ENCODE measurements at regions not wholly inside any gene's neighbourhood (a gene's known extent, or its start where the extent isn't known, plus 50 kb on each side); places are given as distances from the start of the nearest gene placed in this dataset.

DNA sequence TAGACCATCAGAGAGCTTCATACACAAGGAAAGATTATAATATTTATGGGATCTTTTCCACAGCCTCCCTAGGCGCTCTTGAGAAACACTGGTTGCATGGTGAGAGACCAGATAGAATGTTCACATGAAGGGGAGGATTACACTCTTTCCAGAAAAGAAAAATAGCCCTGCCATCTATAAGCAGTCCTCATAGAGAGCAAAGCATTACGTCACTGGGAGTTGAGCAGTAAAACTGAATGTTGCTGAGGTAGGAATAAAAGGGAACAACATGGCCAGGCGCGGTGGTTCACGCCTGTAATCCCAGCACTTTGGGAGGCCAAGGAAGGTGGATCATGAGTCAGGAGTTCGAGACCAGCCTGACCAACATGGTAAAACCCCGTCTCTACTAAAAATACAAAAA, 1934.3 kb downstream of the SUCLG1 start:
- DNase-seq (ENCODE audit: low read depth in 2 of 2), result no peak
- H3K4me3 ChIP-seq (replicated peaks in 1 of 2; ENCODE audit: low read depth in 2 of 2, low read length in 2 of 2), result no peak overlapping the region
- TF ChIP-seq, protein P1, sequence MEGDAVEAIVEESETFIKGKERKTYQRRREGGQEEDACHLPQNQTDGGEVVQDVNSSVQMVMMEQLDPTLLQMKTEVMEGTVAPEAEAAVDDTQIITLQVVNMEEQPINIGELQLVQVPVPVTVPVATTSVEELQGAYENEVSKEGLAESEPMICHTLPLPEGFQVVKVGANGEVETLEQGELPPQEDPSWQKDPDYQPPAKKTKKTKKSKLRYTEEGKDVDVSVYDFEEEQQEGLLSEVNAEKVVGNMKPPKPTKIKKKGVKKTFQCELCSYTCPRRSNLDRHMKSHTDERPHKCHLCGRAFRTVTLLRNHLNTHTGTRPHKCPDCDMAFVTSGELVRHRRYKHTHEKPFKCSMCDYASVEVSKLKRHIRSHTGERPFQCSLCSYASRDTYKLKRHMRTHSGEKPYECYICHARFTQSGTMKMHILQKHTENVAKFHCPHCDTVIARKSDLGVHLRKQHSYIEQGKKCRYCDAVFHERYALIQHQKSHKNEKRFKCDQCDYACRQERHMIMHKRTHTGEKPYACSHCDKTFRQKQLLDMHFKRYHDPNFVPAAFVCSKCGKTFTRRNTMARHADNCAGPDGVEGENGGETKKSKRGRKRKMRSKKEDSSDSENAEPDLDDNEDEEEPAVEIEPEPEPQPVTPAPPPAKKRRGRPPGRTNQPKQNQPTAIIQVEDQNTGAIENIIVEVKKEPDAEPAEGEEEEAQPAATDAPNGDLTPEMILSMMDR (IDR thresholded peaks at IDR 0.05; ENCODE audit: low read depth, low read length), result no peak

DNA sequence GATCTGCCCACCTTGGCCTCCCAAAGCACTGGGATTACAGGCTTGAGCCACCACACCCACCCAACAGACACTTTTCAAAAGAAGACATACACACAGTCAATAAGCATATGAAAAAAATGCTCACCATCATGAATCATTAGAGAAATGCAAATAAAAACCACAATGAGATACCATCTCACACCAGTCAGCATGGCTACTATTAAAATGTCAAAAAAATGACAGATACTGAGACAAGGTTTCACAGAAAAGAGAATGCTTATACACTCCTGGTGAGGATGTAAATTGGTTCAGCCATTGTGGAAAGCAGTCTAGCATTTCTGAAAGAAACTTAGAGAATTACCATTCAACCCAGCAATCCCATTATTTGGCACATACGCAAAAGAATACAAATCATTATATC, 1947.2 kb downstream of the SUCLG1 start:
- TF ChIP-seq, protein P1 (IDR thresholded peaks at IDR 0.05; ENCODE audit: low read depth, low read length), result no peak

DNA sequence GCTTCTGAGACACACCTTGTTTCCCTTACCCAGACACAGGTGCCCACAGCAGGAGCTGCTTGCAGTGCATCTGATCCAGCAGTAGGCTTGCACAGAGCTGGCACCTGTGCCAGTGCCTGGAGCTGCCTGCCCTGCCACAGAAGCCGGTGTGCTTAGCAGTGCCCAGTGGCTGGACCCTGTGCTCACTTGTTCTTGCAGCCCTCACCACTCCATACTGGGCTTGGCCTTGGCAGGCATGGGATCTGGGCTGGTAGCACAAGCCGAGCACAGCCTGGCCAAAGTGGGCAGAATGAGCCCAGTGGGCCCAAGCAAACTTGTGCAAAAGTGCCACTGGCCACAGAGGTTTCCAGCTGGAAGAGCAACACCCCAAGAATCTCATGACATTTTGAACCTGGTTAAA, 1950.4 kb downstream of the SUCLG1 start:
- TF ChIP-seq, protein P1 (IDR thresholded peaks at IDR 0.05; ENCODE audit: low read depth, low read length), result no peak
- no peak overlapping the region for H3K4me3 ChIP-seq (replicated peaks in 1 of 2; ENCODE audit: low read depth in 2 of 2, low read length in 2 of 2)
- DNase-seq (ENCODE audit: low read depth in 2 of 2), result no peak

More for the DNA sequence above, 1947.2 kb downstream of the SUCLG1 start:
- H3K4me3 ChIP-seq (replicated peaks in 1 of 2; ENCODE audit: low read depth in 2 of 2, low read length in 2 of 2), result no peak overlapping the region
- DNase-seq (ENCODE audit: low read depth in 2 of 2), result no peak

DNA sequence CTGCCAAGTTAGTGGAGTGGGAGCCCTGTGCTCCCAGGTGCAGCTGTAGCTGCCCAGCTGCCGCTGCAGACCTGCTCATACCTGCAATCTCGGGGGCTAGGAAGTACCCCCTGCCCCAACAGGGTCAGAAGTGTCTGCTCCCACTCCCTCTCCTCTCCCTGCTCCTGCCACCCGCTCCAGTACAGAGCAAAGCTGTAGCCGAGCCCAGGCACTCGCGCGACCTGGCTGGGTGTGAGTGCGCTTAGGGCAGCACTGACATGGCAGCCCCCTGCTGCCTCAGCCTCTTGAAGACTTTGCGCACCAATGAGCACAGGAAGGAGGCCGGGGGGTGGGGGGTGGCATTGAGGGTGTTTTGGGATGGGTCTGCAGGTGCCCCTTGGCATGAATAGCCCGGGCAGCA, 1951.4 kb downstream of the SUCLG1 start:
- no peak overlapping the region for H3K4me3 ChIP-seq (replicated peaks in 1 of 2; ENCODE audit: low read depth in 2 of 2, low read length in 2 of 2)
- TF ChIP-seq, protein P1 (IDR thresholded peaks at IDR 0.05; ENCODE audit: low read depth, low read length), result no peak
- DNase-seq (ENCODE audit: low read depth in 2 of 2), result no peak

DNA sequence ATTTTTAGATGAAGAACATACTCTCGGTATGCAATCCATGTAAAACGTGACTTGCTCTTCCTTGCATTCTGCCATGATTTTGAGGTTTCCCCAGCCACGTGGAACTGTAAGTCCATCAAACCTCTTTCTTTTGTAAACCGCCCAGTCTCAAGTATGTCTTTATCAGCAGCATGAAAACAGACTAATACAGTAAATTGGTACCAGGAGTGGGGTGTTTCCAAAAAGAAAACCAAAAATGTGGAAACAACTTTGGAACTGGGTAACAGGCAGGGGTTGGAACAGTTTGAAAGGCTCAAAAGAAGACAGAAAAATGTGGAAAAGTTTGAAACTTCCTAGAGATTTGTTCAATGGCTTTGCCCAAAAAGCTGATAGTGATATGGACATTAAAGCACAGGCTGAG, 1957.9 kb downstream of the SUCLG1 start:
- TF ChIP-seq, protein P1 (IDR thresholded peaks at IDR 0.05; ENCODE audit: low read depth, low read length), result no peak
- no peak for DNase-seq (ENCODE audit: low read depth in 2 of 2)
- H3K4me3 ChIP-seq (replicated peaks in 1 of 2; ENCODE audit: low read depth in 2 of 2, low read length in 2 of 2), result no peak overlapping the region

DNA sequence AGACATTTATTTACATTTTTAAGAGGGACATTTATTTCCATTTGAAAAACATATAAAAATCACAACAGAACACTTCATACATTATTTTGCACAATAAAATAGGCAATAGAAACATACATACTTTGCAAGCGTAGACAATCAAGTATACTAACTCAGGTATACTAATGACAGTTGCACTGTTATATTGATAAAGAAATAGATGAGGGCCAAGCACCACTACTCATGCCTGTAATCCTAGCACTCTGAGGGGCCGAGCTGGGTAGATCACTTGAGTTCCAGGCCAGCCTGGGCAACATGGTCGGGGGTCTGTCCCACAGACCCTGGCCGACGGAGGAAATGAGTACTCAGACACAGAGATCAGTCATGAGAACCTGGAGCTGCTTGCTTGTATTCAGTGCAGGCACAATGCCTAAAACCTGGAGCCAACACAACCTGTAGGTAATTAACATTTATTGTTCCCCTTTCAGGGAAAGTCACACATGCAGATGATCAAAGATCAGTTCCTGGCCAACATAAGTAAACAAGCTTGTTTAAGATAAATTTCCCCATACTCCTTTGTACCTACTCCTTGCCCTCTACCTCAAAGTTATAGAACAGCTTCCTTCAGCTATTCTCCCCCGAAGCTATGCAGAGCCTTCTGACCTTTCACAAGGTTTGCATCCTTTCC, 1960.2 kb downstream of the SUCLG1 start:
- H3K4me3 ChIP-seq (replicated peaks in 1 of 2; ENCODE audit: low read depth in 2 of 2, low read length in 2 of 2), result no peak overlapping the region
- TF ChIP-seq, protein P1 (IDR thresholded peaks at IDR 0.05; ENCODE audit: low read depth, low read length), result no peak
- no peak for DNase-seq (ENCODE audit: low read depth in 2 of 2)

DNA sequence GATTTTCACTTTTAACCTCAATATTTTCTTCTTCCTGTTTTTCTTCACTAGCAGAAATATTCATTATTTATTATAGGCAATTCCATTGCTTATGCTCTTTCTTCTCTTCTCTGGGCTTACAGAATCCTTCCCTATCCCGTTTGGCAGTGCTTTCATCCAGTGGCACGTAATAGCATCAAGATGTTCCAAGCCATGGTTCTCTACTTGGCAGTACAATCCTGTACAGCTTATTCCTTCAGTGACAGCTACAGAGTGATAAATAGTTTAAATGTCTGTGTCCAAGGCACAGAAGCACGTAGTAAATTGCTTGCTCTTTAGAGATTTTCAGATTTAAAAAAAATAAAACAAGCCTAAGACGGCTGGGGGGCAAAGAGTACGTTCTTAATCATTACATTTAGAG, 1964.3 kb downstream of the SUCLG1 start:
- no peak for DNase-seq (ENCODE audit: low read depth in 2 of 2)

More for the DNA sequence above, 1964.3 kb downstream of the SUCLG1 start:
- TF ChIP-seq, protein P1 (IDR thresholded peaks at IDR 0.05; ENCODE audit: low read depth, low read length), result no peak
- H3K4me3 ChIP-seq (replicated peaks in 1 of 2; ENCODE audit: low read depth in 2 of 2, low read length in 2 of 2), result no peak overlapping the region
